ENCODE measurements at regions not wholly inside any gene's neighbourhood (a gene's known extent, or its start where the extent isn't known, plus 50 kb on each side); places are given as distances from the start of the nearest gene placed in this dataset.

GRCh38 chr4:53785996-53786395 is 194.7 kb upstream of the LNX1 start:
- POLR2A ChIA-PET = no interaction called here
- H3F3A ChIP-seq (replicated peaks; ENCODE audit: insufficient read depth) = no peaks in the 10 kb centered on the region
- H3K27ac ChIP-seq (ENCODE audit: low read depth in 2 of 2, low read length in 1 of 2) = no peak overlapping the region

GRCh38 chr4:53784112-53784511 is 192.8 kb upstream of the LNX1 start:
- Histone ChIP-seq H3K9ac (no peak overlapping the region), H3K9me2 (no peaks in the 10 kb centered on the region)
- POLR2A ChIA-PET = no interaction called here
- TF ChIP-seq YY1 (IDR thresholded peaks at IDR 0.05; ENCODE audit: low read depth) (no peak), IRF3 (IDR thresholded peaks at IDR 0.05; ENCODE audit: low read depth, low read length) (no peak), CTCF (IDR thresholded peaks at IDR 0.05) (no peak), RXRA (IDR thresholded peaks at IDR 0.05; ENCODE audit: borderline replicate concordance, low read depth) (no peak), MAX (IDR thresholded peaks at IDR 0.05; ENCODE audit: low read depth) (no peak), FOXJ3 (CRISPR knock-in tag; IDR thresholded peaks at IDR 0.05) (no peak), GABPA (IDR thresholded peaks at IDR 0.05; ENCODE audit: low read depth) (no peak), EP300 (IDR thresholded peaks at IDR 0.05; ENCODE audit: borderline replicate concordance in 1 of 2, low read depth in 1 of 2, low read length in 1 of 2) (no peak), USF2 (IDR thresholded peaks at IDR 0.05; ENCODE audit: borderline replicate concordance, low read depth, low read length) (no peak), RFX5 (IDR thresholded peaks at IDR 0.05; ENCODE audit: low read length) (no peak), TEAD4 (IDR thresholded peaks at IDR 0.05; ENCODE audit: borderline replicate concordance, insufficient read depth) (no peak)

More at GRCh38 chr4:53785996-53786395, 194.7 kb upstream of the LNX1 start:
- Histone ChIP-seq H3K4me2 (no peak overlapping the region), H3K9me2 (no peaks in the 10 kb centered on the region), H2AFZ (ENCODE audit: low read depth) (no peak overlapping the region), H3K9me3 (no peaks in the 10 kb centered on the region), H3K4me1 (ENCODE audit: control insufficient read depth in 1 of 2, insufficient read depth in 2 of 2, low read depth in 1 of 2, low read length in 1 of 2) (no peaks in the 10 kb centered on the region; a peak in 1 of 4 replicates), H3K9ac (no peak overlapping the region), H4K20me1 (ENCODE audit: insufficient read depth) (no peaks in the 10 kb centered on the region), H3K36me3 (replicated peaks in 1 of 2; ENCODE audit: control insufficient read depth in 1 of 2, insufficient read depth in 2 of 2, low read length in 1 of 2) (no peaks in the 10 kb centered on the region), H3K79me2 (ENCODE audit: insufficient read depth) (no peaks in the 10 kb centered on the region), H3K4me3 (ENCODE audit: low read depth in 2 of 2, low read length in 1 of 2) (no peak overlapping the region), H3K27me3 (ENCODE audit: insufficient read depth) (no peaks in the 10 kb centered on the region)
- no peak for TF ChIP-seq USF2 (IDR thresholded peaks at IDR 0.05; ENCODE audit: borderline replicate concordance, low read depth, low read length)
- TF ChIP-seq GATA2 (CRISPR knock-in tag; IDR thresholded peaks at IDR 0.05) = no peak
- no peak for TF ChIP-seq RFX5 (IDR thresholded peaks at IDR 0.05; ENCODE audit: low read length)
- no peak for TF ChIP-seq FOXJ3 (CRISPR knock-in tag; IDR thresholded peaks at IDR 0.05)
- no peak for TF ChIP-seq FOSL2 (IDR thresholded peaks at IDR 0.05; ENCODE audit: borderline replicate concordance, low read depth)
- no peak for TF ChIP-seq TCF12 (IDR thresholded peaks at IDR 0.05)
- TF ChIP-seq MAX (IDR thresholded peaks at IDR 0.05; ENCODE audit: low read depth) = no peak
- no peak for TF ChIP-seq POLR2AphosphoS5 (IDR thresholded peaks at IDR 0.05; ENCODE audit: low read depth, low read length)
- no peak for TF ChIP-seq EP300 (IDR thresholded peaks at IDR 0.05; ENCODE audit: borderline replicate concordance in 1 of 2, low read depth in 1 of 2, low read length in 1 of 2)
- TF ChIP-seq RXRA (IDR thresholded peaks at IDR 0.05; ENCODE audit: borderline replicate concordance, low read depth) = no peak
- no peak for TF ChIP-seq RCOR1 (IDR thresholded peaks at IDR 0.05; ENCODE audit: low read length)
- TF ChIP-seq FOXM1 (IDR thresholded peaks at IDR 0.05; ENCODE audit: low read depth) = no peak
- TF ChIP-seq NFIC (IDR thresholded peaks at IDR 0.05; ENCODE audit: borderline replicate concordance) = no peak
- TF ChIP-seq JUND (IDR thresholded peaks at IDR 0.05) = no peak
- TF ChIP-seq SIN3A (IDR thresholded peaks at IDR 0.05; ENCODE audit: borderline replicate concordance, low read depth, low read length) = no peak
- no peak for TF ChIP-seq YY1 (IDR thresholded peaks at IDR 0.05; ENCODE audit: low read depth)
- TF ChIP-seq SMC3 (IDR thresholded peaks at IDR 0.05; ENCODE audit: low read depth, low read length) = no peak
- WGBS (ENCODE audit: low lambda C conversion rate) = 93% methylated on average over 6 of the region's 6 CpGs
- DNase-seq = no peak
- CTCF ChIA-PET = interaction anchor here (1.0 kb wide), 1 partner anchor 21 kb away, joined by 3 read pairs; no protein-coding TSS in a partner anchor

More at GRCh38 chr4:53784112-53784511, 192.8 kb upstream of the LNX1 start:
- no peaks in the 10 kb centered on the region for H3K36me3 ChIP-seq (replicated peaks in 1 of 2; ENCODE audit: control insufficient read depth in 1 of 2, insufficient read depth in 2 of 2, low read length in 1 of 2)
- H3K9me3 ChIP-seq = no peaks in the 10 kb centered on the region
- no peak for DNase-seq
- H4K20me1 ChIP-seq (ENCODE audit: insufficient read depth) = no peaks in the 10 kb centered on the region
- CTCF ChIA-PET = no interaction called here
- no peaks in the 10 kb centered on the region; a peak in 2 of 4 replicates for H3K4me1 ChIP-seq (ENCODE audit: control insufficient read depth in 1 of 2, insufficient read depth in 2 of 2, low read depth in 1 of 2, low read length in 1 of 2)
- no peak overlapping the region for H3K4me3 ChIP-seq (ENCODE audit: low read depth in 2 of 2, low read length in 1 of 2)
- no peak overlapping the region for H3K4me2 ChIP-seq
- no peaks in the 10 kb centered on the region for H3K27me3 ChIP-seq (ENCODE audit: insufficient read depth)
- 90% methylated on average over 3 of the region's 3 CpGs for WGBS (ENCODE audit: low lambda C conversion rate)
- H3K79me2 ChIP-seq (ENCODE audit: insufficient read depth) = no peaks in the 10 kb centered on the region
- H3K27ac ChIP-seq (ENCODE audit: low read depth in 2 of 2, low read length in 1 of 2) = no peak overlapping the region
- H3F3A ChIP-seq (replicated peaks; ENCODE audit: insufficient read depth) = no peaks in the 10 kb centered on the region
- H2AFZ ChIP-seq (ENCODE audit: low read depth) = no peak overlapping the region
